ENCODE measurements at regions not wholly inside any gene's neighbourhood (a gene's known extent, or its start where the extent isn't known, plus 50 kb on each side); places are given as distances from the start of the nearest gene placed in this dataset.
"Not testable (repeated sequence)": the region's sequence is repeated elsewhere in the genome, so short reads cannot be mapped to it uniquely, and the experiment has no call there.

DNA sequence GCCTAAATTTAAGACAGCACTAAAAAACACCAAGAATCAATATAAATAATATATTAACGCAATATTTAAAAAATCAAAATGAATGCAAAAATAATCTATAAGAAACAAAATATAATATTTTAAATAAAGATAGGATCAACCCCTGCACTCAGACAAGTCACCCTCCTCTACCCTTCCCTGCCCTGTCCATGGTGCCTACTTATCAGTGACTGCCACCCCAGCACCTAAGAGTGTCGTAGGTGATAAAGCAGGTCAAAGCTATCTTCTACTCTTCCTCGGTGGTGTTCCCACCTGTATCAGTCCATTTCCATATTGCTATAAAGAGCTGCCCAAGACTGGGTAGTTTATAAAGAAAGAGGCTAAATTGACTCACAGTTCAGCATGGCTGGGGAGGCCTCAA is 251.9 kb downstream of the STIM2 start:
- intact Hi-C loops (cut with DNase I), result no loop called here
- DNase-seq (no peak), ATAC-seq (ENCODE audit: poor library complexity) (no peak)

DNA sequence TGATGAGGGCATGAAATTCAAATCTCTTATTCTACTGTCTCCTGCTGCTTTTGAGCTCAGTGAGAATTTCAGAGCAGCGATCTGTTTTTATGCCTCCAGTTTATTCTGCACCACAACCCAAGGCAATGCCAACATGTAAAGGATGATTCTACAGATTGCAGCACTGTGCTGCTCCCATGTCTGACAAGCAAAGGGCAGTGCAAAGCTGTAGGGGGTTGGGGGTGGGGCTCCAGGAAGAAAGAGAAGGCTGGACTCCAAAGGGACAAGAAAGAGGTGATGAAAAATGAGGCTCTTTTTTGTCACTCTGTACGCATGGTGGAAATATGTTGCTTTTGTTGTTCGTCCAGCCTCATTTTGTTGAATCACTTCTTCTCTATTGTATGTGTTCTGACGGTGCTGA is 254.6 kb downstream of the STIM2 start:
- no peak for DNase-seq
- no peak for ATAC-seq (ENCODE audit: poor library complexity)
- intact Hi-C loops (cut with DNase I), result no loop called here

DNA sequence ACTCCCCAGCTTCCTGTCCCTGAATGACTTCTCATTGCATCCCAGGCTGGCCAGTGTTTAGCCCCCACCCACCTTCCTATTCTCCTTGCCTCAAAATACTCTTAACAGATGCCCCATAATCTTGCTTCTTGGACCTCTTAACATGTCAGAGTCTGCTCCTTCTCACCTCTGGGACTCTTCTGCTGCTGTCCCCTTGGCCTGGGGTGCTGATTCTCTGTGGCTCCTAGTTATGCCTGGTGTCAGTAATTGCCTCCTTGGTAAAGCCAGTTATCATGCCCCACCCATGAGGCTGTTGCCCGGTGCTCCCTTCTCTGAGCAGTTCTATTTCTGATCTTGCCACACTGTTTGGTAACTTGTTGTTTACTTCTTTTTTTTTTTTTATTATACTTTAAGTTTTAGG is 256.8 kb downstream of the STIM2 start:
- intact Hi-C loops (cut with DNase I), result no loop called here
- DNase-seq, result no peak
- ATAC-seq (ENCODE audit: poor library complexity), result no peak

DNA sequence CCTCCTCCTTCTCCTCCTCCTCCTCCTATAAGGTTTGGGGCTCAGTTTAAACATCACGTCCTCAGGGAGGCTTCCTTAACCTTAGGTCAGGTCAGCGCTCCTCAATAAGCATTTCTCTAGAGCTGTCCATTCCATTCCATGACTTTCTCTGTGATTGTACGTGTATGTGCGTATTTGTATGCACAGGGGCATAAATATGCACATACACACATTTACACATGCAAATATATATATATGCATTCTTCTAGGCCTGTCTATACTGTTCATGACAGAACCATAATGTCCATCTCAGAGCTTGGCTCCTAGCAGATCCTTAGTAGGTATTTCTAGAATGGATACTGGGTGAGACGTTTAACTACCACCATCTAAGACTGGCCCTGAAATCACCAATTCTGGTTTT is 258.6 kb downstream of the STIM2 start:
- intact Hi-C loops (cut with DNase I), result no loop called here
- DNase-seq (no peak), ATAC-seq (ENCODE audit: poor library complexity) (no peak)

DNA sequence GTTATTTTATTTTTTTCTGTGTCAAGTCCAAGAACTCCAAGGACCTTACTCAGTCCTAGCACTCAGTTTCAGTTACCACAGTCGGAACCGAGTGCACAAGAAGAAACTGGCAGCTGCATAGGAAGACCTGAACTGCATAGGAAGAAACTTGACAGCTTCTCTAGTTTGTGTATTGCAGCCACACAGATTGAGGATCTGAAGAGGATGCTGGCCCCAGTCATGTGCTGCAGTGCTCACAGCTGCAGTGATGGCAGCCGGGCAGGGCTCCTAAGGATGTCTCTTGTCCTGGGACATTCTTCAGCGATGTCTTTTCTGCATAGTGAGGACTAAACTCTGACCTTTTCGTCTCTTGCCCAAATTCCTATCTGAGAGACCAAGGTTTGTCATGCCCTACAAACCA is 261.2 kb downstream of the STIM2 start:
- ATAC-seq (ENCODE audit: poor library complexity), result no peak
- no peak for DNase-seq
- intact Hi-C loops (cut with DNase I), result no loop called here

DNA sequence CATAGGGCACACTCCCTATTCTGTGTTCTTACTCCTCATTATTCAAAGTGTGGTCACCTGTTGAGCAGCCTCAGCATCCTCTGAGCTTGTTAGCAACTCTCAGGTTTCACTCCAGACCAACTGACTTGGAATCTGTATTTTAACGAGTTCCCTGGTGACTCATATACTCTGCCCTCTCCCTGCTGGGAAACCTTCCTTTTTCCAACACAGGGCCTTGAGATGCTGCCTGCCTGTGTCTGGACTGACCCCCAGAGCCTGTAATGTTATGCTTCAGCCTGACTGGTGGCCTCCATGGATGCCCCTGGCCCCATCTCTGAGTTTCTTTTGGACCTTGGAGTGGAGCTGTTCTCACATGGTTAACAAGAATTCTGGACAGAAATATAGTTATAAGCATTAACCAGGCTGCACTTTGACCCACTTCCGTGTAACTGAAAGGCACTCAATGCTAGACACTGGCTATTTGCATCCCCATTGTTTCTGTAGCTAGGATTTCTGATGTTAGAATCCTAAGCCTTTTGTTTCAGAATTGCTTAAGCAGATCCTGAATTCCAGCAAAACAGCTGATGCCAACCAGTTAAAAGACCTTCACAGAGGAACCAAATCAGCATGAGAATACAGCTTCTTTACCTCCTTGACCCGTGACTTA is 262.6 kb downstream of the STIM2 start:
- ATAC-seq (ENCODE audit: poor library complexity), result no peak
- DNase-seq, result no peak
- intact Hi-C loops (cut with DNase I), result no loop called here

DNA sequence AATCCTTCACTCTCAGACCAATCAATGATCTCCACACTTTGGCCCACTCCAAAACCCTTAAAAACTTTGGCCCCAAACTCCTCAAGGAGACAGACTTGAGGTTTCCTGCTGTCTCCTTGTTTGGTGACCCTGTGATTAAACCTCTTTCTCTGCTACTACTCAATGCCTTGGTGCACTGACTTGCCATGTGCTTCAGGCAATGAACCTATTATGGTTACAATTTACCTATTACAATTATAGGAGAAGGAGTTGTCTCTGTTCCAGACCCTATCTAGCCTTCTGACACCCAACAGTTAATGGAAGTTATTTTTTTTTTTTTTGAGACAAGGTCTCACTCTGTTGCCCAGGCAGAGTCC is 263.1 kb downstream of the STIM2 start:
- no peak for ATAC-seq (ENCODE audit: poor library complexity)
- no peak for DNase-seq
- intact Hi-C loops (cut with DNase I), result no loop called here

DNA sequence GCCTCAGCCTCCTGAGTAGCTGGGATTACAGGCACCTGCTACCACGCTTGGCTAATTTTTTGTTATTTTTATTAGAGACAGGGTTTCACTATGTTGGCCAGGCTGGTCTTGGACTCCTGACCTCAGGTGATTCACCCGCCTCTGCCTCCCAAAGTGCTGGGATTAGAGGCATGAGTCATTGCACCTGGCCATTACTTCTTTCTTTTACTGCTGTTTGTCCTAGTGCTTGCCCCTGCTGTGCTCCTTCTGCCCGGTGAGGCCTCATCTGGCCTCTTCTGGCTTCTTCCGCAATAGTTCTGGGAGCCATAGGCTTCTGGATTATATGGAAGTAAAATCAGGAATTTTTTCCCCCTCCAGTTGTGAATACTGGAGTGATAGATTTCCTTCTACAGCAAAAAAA is 266.3 kb downstream of the STIM2 start:
- DNase-seq; intact Hi-C loops (cut with DNase I); ATAC-seq (ENCODE audit: poor library complexity): not testable (repeated sequence)

DNA sequence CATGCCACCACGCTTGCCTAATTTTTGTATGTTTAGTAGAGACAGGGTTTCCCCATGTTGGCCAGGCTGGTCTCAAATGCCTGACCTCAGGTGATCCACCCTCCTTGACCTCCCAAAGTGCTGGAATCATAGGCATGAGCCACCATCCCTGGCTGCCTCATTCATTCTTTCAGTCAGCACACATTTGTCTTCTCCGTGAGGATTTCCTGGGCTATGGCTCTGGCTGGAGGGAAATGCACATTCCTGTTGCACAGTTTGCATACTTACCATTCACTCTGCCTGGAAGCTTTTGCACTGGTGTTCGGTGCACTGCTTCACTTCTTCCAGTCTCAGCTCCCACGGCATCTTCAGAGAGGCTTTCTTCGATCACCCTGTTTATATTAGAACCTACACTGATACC is 267.8 kb downstream of the STIM2 start:
- ATAC-seq (ENCODE audit: poor library complexity), result no peak
- intact Hi-C loops (cut with DNase I), result no loop called here

DNA sequence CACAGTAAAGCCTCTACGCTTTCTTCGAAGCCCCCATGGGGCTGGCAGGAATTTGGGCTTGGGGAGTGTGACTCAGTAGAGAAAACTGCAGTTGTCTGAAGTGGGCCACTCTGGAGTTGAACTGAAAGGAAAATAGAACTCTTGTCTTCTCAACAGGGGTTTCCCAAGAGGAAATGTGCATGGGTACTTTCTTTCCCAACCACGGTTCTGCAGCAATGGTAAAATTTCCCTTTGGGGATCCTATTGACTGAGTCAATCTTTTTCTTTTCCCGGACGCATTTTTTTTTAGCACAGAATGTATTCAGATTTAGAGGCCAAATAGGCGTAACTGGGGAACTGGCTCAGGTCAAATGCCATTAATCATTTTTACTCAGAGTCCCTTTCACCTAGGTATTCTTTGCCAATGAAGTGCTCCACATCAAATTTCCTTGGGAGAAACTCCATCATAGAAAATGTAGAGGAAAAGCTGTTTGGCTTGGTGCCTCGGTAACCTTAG is 269.3 kb downstream of the STIM2 start:
- intact Hi-C loops (cut with DNase I), result no loop called here
- DNase-seq (no peak), ATAC-seq (ENCODE audit: poor library complexity) (no peak)

More for the DNA sequence above, 267.8 kb downstream of the STIM2 start:
- DNase-seq, result no peak

DNA sequence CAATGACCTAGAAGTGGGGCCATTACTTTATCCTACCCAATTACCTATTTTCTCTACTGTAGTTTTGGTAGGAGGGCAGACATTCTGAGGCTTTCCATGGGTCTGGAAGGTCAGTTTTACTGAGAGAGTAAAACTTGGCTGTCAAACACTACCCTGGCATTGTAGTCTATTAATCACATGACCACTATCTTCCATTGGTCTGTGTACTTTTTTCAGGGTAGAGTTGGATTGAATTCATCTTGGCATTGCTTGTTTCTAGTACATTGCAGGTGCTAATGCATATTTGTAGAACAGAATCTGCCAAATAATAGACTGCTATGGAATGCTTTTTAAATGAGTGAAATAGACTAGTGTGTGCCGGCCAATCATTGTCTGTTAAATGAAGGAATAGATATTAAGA is 271.9 kb downstream of the STIM2 start:
- ATAC-seq (ENCODE audit: poor library complexity), result no peak
- intact Hi-C loops (cut with DNase I), result no loop called here

DNA sequence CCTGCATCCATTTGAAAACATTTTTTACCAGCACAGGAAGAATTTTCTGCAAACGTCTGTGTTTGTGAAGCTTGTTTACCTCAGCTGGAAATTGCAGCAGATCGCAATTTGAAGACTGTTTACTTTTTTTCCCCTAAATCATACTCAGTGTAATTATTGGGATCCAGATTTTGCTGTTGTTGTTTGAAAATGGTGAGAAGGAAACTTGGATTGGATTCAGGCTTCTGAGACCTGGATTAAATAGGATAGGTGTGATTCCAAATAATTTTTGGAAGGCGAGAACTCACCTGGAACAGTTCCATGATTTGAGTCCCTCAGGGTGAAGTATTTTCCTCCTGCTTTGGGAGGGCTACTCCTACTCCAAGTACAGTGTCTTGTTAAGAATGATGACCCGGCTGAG is 279.8 kb downstream of the STIM2 start:
- intact Hi-C loops (cut with DNase I), result no loop called here
- ATAC-seq (ENCODE audit: poor library complexity) (no peak), DNase-seq (no peak)

More for the DNA sequence above, 271.9 kb downstream of the STIM2 start:
- no peak for DNase-seq

DNA sequence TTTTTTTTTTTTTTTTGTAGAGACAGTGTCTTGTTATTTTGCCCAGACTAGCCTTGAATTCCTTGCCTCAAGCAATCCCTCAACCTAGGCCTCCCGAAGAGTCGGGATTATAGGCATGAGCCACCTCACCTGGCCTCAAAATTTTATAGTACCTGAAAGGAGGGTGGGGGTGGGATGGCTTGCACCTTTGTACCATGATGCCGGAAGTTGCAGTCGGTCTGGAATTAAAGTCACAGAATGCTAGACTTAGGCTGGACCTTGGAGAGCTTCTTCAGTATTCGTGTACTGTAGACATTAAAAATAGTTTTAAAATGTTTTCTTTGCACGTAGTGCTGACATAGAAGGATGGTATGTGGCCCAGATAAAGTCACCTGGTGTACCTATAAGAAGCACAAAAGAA is 280.9 kb downstream of the STIM2 start:
- intact Hi-C loops (cut with DNase I), result no loop called here
- no peak for ATAC-seq (ENCODE audit: poor library complexity)
- DNase-seq, result no peak

DNA sequence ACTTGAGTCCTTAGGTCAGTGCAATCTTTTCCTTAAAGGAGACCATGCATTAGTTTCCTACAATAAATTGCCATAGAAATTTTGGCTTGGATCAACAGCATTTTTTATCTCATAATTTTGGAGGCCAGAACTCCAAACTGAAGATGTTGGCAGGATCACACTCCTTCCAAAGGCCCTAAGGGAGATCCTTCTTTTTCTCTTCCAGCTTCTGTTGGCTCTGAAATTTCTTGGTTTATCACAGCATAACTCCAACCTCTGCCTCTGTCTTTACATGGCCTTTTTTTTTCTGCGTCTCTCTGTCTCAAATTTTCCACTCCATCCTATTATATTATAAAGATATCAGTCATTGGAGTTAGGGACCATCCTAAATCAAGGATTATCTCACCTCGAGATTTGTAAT is 282.2 kb downstream of the STIM2 start:
- intact Hi-C loops (cut with DNase I), result no loop called here
- no peak for DNase-seq
- no peak for ATAC-seq (ENCODE audit: poor library complexity)

DNA sequence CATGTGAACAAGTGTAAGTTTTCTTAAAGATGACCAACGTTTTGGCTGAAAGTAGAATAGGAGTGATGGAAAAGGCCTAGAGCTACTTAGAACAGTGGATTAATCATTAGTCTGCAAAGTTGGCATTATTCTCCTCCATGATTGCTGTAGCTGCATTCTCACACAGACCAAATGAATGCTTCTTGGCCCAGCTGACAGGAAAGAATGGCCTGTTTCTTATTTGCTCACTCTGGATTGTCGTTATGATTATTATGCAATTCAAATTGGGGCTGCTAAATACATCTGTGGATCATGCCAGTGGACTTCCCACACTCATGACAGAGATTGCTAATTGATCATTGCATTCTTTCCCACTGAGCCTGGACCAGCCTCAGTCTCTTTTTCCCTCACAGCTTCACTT is 285.0 kb downstream of the STIM2 start:
- DNase-seq (no peak), ATAC-seq (ENCODE audit: poor library complexity) (no peak)
- intact Hi-C loops (cut with DNase I), result no loop called here

DNA sequence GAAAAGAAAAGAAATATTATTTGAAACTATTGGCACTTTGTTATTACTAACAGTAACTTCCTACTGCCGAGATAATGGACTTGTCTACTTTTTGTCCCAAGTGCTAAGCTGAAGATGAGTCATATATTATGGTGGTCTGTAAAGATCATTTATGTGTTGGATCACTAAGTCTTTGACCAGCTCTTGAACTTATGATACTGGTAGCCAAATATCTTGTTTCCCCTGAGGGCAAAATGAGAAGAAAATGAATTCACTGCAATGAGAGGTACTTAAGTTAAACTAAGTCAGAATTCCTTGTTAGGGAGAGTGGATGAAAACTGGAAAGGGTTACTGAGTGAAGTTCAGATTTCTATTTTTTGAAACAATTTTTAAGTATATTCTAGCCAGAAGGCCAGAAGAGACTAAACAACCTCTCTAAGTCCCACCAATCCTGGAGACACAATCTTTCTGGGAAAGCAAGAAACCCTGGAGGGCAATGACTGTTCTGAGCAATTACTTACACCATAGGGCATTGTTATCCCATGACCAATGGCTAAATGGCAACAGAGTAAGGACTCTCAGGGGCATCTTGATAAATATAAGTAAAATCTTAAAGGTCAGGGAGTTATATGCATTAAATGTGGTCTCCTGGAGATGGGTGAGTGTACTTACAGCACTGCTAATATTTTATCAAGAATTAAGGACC is 287.7 kb downstream of the STIM2 start:
- no peak for ATAC-seq (ENCODE audit: poor library complexity)
- no peak for DNase-seq
- intact Hi-C loops (cut with DNase I), result no loop called here

DNA sequence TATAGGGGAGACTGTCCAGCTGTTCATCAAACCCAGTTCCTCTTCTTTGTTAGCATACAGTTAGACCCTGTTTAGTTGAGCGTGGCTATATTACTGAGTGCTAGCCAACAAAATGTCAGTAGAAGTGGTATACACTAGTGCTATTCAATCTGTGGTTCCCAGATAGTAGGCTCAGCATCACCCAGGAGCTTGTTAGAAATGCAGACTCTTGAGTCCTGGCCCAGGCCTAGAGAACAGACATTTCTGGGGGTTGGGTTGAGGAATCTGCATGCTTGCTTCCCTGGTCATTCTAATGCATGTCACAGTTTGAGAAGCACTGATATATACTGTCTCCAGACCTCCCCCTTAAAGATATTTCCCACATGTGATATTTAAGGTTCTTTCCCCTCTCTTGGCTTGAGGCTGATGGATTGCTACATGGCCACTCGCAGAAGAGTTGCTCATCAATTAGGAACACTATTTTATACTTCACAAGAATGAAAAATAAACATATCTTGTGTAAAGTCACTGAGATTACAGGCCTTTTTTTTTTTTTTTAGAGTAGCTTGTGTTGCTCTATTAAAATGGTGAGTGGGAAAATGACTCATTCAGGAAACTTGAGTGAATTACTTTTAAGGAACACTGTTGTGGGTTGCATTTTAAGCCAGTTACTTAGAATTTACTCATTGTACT is 289.0 kb downstream of the STIM2 start:
- intact Hi-C loops (cut with DNase I), result no loop called here
- DNase-seq (no peak), ATAC-seq (ENCODE audit: poor library complexity) (no peak)

DNA sequence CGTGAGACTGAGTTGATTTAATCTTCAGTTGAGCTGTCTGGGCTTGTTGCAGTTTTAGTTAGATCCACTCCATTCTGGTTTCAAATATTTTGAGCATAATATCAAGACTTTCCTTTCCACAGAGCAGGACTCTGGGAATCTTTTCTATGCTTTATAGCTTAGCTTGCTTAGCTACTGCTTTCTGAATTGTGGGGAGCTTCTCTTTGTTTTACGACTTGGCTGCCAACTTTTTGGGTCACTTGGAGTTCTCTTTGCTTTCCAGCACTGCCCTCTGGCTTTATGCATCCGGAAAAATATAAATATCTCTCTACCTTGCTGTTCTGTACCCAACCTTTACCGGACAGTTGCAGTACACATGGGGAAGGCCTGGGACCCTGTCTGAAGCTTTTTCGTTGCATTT is 292.1 kb downstream of the STIM2 start:
- no peak for ATAC-seq (ENCODE audit: poor library complexity)
- intact Hi-C loops (cut with DNase I), result no loop called here

DNA sequence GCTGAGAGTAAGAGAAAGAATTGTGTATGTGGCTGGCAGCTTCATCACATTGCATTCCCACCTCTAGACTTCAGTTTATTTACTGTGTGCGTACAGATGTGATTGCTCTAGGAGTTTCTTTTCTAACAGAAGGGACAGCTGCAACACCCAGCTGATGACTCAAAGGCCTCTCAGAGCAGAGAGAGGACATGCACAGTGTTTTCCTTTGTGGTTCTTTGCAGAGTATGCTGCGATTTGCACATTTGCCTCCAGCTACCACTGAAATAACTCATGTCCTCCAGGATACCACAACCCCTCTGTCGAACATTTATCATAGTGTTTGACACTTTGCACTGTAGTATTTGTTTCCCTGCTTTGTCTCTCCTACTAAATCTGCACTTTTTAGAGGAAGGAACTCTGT is 294.1 kb downstream of the STIM2 start:
- intact Hi-C loops (cut with DNase I), result no loop called here
- no peak for DNase-seq
- ATAC-seq (ENCODE audit: poor library complexity), result no peak

More for the DNA sequence above, 292.1 kb downstream of the STIM2 start:
- no peak for DNase-seq

DNA sequence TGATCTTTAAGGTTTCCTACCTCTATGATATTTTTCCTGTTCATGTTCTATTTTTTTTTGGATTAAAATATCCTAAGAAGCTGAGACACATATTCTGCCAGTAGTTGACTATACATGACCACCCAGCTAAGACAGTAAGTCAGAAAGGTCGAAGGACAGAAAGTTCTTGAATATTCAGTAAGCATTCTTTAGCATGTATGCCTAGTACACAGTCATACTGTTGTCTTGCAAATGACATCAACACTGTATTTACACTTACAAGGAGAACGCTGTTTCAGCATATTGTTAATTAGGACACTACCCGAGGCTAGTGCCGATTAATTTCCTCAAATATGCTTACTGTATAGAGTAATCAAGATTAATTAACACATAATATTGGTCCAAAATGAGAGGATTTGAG is 300.6 kb downstream of the STIM2 start:
- no peak for DNase-seq
- intact Hi-C loops (cut with DNase I), result no loop called here

More for the DNA sequence above, 300.6 kb downstream of the STIM2 start:
- ATAC-seq (ENCODE audit: poor library complexity), result no peak

All from Right ventricle myocardium superior (tissue), 1 donor.